GM12873 (cell line): ENCODE measurements at regions not wholly inside any gene's neighbourhood (a gene's known extent, or its start where the extent isn't known, plus 50 kb on each side); places are given as distances from the start of the nearest gene placed in this dataset.

Experiments
- TF ChIP-seq, protein P1 (sequence below): IDR thresholded peaks from 2 replicates; pipeline ENCODE4 v1.5.1; 2012; ENCODE audit warnings: low read depth, mild to moderate bottlenecking, moderate library complexity, low read length, control low read depth; ENCODE audit not compliant: insufficient read depth; ENCODE audit errors: missing control alignments

DNA sequence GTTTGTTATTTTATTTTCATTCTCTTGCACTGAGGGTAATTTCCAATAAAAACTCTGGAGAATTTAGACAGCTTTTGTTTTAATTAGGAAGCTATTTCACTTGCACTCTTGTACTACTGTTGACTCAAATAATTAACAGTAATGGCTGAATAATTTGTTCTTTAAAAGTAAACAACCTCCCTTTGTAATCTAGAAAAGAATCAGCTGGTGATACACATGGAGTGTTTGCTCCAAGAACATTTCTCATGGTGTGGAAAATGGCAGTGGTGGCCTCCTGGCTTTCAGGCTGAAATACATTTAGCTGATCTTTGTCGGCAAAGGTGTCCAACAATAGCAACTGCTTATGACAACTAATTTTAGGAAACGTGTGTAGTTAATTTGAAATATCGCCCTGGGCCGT is 129.4 kb downstream of the C9orf152 start:
- TF ChIP-seq, protein P1, sequence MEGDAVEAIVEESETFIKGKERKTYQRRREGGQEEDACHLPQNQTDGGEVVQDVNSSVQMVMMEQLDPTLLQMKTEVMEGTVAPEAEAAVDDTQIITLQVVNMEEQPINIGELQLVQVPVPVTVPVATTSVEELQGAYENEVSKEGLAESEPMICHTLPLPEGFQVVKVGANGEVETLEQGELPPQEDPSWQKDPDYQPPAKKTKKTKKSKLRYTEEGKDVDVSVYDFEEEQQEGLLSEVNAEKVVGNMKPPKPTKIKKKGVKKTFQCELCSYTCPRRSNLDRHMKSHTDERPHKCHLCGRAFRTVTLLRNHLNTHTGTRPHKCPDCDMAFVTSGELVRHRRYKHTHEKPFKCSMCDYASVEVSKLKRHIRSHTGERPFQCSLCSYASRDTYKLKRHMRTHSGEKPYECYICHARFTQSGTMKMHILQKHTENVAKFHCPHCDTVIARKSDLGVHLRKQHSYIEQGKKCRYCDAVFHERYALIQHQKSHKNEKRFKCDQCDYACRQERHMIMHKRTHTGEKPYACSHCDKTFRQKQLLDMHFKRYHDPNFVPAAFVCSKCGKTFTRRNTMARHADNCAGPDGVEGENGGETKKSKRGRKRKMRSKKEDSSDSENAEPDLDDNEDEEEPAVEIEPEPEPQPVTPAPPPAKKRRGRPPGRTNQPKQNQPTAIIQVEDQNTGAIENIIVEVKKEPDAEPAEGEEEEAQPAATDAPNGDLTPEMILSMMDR, result no peak

DNA sequence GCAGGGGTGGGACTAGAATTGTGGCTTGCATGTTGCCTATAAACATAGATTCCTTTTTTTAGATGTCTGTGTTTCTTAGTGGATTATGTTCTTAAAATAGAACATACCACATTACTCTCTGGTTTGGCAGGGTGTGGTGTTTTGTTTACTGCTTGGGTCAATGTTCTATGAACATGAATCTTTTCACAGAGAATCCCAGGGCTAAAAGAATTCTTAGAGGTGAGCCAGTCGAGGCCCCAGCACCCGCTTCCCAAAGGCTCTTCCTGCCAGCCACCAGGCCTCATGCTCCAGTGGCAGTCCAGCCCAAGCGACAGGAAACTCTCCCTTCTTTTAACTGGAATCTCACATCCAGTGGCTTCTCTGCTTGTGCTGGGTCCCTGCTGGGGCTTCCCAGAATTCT is 126.6 kb downstream of the C9orf152 start:
- TF ChIP-seq, protein P1, result no peak

DNA sequence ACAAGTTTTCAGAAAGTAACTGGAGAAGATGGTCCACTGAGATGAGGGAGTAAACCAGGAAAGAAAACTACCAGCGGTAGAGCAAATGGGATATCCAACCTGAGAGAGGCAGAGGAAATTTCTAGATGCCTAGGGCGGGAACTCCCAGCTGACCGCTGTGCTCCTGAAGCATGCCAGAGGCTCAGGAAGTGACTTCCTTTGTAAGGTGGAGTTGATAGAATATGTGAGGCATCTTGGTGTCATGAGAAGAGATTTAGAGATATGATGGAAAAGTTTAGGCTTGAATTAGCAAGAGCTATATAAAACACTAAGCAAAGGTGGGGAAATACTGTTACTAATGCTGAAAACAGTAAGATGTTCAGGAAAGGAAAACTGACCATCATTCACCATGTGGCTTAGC is 124.1 kb downstream of the C9orf152 start:
- TF ChIP-seq, protein P1, result no peak

DNA sequence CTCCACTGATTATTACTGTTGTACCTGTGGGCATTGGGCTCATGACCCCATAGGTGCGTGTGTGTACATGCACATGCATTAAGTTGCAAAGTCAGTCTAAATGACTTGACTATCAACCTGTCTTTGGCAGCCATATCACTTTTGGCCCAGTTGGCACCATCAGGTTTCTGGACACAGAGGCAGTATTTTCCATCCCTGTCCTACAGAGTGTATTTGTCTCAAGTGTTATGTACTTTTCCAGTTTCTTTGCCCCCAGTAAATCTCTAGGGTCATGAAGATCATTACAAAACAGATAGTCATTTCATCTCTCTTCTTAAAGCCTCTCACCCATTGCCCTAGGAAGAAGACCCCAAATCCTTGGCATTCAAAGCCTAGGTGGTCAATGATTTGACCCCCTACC is 121.4 kb downstream of the C9orf152 start:
- TF ChIP-seq, protein P1, result no peak

DNA sequence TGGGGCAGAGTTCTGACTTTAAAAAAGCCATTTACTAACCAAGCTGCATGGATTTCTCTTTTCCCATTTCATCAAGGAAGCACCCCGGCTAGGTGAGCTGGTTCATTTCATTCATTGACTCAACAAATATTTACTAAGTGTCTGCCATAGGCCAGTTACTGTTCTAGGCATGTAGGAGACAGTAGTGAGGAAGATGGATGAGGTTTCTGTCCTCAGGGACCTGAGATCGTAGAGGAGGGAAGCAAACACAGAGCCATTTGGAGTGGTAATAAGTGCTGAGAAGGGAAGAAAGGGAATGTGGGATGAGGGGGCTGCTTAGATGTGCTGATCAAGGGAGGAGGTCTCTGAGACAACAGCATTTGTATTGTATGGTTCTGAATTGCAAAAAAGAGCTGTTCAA is 120.4 kb downstream of the C9orf152 start:
- TF ChIP-seq, protein P1, result no peak

DNA sequence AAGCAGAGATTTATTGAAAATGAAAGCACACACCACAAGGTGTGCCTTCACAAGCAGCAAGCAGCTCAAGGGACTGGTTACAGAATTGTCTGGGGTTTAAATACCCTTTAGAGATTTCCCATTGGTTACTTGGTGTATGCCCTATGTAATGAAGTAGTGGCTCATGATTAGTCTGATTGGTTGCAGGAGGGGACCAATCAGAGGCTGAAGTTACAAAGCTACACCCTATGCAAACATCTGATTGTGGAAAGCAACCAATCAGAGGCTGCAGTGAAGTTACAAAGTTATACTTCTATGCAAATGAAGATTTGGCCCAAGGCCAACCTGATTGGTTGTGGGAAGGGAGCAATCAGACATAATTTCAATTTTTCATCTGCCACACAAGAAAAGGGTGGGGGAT is 119.9 kb downstream of the C9orf152 start:
- TF ChIP-seq, protein P1, result no peak

DNA sequence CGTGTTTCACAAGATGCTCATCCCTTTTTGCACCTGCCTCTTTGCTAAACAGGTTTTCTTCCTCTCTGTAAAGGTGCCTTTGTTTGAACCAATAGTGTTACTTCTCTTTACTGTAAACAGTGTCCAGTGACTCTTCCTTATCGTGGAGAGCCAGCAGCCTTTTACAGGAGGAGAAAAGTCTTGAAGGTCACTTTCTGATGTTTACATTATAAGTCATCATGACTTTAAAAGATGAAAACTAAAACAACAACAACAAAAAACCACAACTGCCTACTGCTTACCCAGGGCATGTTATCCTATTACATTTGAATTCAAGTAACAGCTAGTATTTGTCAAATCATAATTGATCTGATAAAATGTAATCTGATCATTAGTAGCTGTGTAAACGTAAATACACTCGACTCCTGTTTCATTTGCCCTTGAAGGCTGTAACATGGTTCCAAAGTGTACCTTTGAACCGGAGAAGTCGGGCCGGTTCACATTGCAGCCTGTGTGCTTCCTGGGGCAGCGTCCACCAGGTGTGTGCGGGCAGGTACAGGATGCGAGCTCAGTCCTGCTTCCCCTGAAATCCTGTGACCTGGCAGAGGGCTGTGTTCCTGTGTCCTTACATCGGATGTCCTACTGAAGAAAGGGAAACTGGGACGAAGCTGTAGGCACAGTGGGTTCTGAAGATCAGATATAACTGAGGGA is 118.1 kb downstream of the C9orf152 start:
- TF ChIP-seq, protein P1, result no peak
